Spleen (tissue), 11 donors: ENCODE measurements at regions not wholly inside any gene's neighbourhood (a gene's known extent, or its start where the extent isn't known, plus 50 kb on each side); places are given as distances from the start of the nearest gene placed in this dataset.

Experiments used
- DNase-seq: peaks from one replicate; pipeline ENCODE4 v3.0.0-alpha.2; 2020
- H3K27ac ChIP-seq, 8 donors: fragments of 200-600 bp; sonication (generic) in 7 of 8; 1 replicate in 4 of 8; 2 replicates in 4 of 8; pipeline versions ENCODE4 v1.5.0 to v1.8.0; 2016 to 2021; ENCODE audit warnings: inconsistent platforms in 4 of 8, mild to moderate bottlenecking in 4 of 8, moderate library complexity in 1 of 8
- H3K27me3 ChIP-seq, 7 donors: fragments of 200-600 bp; sonication (generic) in 6 of 7; replicated peaks in 1 of 7; 1 replicate in 4 of 7; 2 replicates in 3 of 7; pipeline versions ENCODE4 v1.5.0 to v1.8.0; 2016 to 2021; ENCODE audit warnings: inconsistent platforms in 3 of 7, mild to moderate bottlenecking in 1 of 7
- H3K36me3 ChIP-seq, 6 donors: fragments of 200-600 bp; sonication (generic) in 5 of 6; 1 replicate in 4 of 6; 2 replicates in 2 of 6; pipeline versions ENCODE4 v1.5.0 to v1.8.0; 2016 to 2021; ENCODE audit warnings: inconsistent platforms in 2 of 6
- H3K4me1 ChIP-seq, 6 donors: fragments of 200-600 bp; sonication (generic) in 5 of 6; 1 replicate in 3 of 6; 2 replicates in 3 of 6; pipeline versions ENCODE4 v1.5.0 to v1.8.0; 2016 to 2021; ENCODE audit warnings: inconsistent platforms in 3 of 6
- H3K4me3 ChIP-seq, 8 donors: fragments of 200-600 bp; sonication (generic) in 7 of 8; 1 replicate in 4 of 8; 2 replicates in 4 of 8; pipeline versions ENCODE4 v1.5.0 to v1.8.0; 2016 to 2021; ENCODE audit warnings: inconsistent platforms in 4 of 8, mild to moderate bottlenecking in 4 of 8, moderate library complexity in 2 of 8
- H3K9me3 ChIP-seq, 8 donors: fragments of 200-600 bp; sonication (generic) in 7 of 8; 1 replicate in 4 of 8; 2 replicates in 4 of 8; pipeline versions ENCODE4 v1.5.0 to v1.8.0; 2016 to 2021; ENCODE audit warnings: inconsistent platforms in 4 of 8
- POLR2A ChIP-seq, 3 donors: fragments of 450-650 bp; IDR thresholded peaks; one replicate each; pipeline ENCODE4 v1.5.1; 2017; ENCODE audit warnings: antibody characterized with exemption in 3 of 3, mild to moderate bottlenecking in 1 of 3
- POLR2AphosphoS5 ChIP-seq, 3 donors: sonication (generic); formaldehyde crosslinking; IDR thresholded peaks; one replicate each; pipeline ENCODE4 v1.5.1; 2017; ENCODE audit warnings: antibody characterized with exemption in 3 of 3
- WGBS, 5 donors: extraction: QIAGEN DNeasy Blood & Tissue Kit in 3 of 5; methylation state at CpG; one replicate each; pipeline versions ENCODE4 v1.1.5 to v1.1.7; 2013 to 2018; 5-methylcytosine and 5-hydroxymethylcytosine counted together
- intact Hi-C: fragments of 100-400 bp; cut with DNase I; formaldehyde crosslinking; loops from one replicate; pipeline ENCODE4 v1.15.0; 2023; ENCODE audit warnings: low total_unique reads
- TF ChIP-seq, protein P1 (sequence below), 11 experiments: fragments of 200-600 bp in 7 of 11; fragments of 450-650 bp in 4 of 11; sonication (generic) in 4 of 11; IDR thresholded peaks in 8 of 11; conservative IDR thresholded peaks in 3 of 11; 1 replicate in 7 of 11; 2 replicates in 4 of 11; pipeline versions ENCODE4 v1.4.0 to v1.8.0; 2016 to 2021; ENCODE audit warnings: antibody characterized with exemption in 11 of 11, inconsistent platforms in 4 of 11, mild to moderate bottlenecking in 1 of 11
- donor health status: healthy with polysubstance abuse.
- donor health status: DM: no; HTN: no; CAD: no; lungs with moderate emphysema.
- donor health status: DM: no; HTN: no; CAD: no.
- donor health status: Bipolar disorder and iron deficiency.
- donor health status: healthy.
- donor health status: DM: no; HTN: no; CAD: no.
- donor health status: DM: yes; HTN: yes; CAD: no.

DNA sequence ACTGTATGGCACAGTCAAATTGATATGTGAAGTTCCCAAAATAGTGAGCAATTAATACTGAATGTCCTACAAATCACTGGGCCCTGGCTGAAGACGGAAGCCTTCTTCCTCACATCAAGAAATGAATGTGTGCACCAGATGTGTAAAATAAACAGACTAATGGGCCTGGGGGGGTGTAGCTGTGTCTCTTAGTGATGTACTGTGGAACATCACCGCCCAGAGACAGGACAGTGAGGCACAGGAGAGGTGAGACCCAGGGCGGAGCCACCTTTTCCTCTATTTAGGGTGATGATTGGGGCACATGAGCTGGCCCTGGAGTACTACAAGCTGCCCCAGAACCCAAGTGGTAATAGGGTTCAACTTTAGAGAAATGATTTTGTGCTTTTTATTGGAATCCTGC, 368.5 kb upstream of the ARID1B start:
- Histone ChIP-seq H3K4me3 (no peak overlapping the region), H3K27ac (no peak overlapping the region), H3K9me3 (peaks cover 0 to 11% (median 6%) of the 10 kb centered on the region in 8 donors), H3K36me3 (no peaks in the 10 kb centered on the region), H3K4me1 (no peaks in the 10 kb centered on the region), H3K27me3 (no peaks in the 10 kb centered on the region)
- 87 to 94% (median 93%) methylated on average over 3 of the region's 3 CpGs for WGBS, 5 donors
- TF ChIP-seq, protein P1, sequence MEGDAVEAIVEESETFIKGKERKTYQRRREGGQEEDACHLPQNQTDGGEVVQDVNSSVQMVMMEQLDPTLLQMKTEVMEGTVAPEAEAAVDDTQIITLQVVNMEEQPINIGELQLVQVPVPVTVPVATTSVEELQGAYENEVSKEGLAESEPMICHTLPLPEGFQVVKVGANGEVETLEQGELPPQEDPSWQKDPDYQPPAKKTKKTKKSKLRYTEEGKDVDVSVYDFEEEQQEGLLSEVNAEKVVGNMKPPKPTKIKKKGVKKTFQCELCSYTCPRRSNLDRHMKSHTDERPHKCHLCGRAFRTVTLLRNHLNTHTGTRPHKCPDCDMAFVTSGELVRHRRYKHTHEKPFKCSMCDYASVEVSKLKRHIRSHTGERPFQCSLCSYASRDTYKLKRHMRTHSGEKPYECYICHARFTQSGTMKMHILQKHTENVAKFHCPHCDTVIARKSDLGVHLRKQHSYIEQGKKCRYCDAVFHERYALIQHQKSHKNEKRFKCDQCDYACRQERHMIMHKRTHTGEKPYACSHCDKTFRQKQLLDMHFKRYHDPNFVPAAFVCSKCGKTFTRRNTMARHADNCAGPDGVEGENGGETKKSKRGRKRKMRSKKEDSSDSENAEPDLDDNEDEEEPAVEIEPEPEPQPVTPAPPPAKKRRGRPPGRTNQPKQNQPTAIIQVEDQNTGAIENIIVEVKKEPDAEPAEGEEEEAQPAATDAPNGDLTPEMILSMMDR (IDR thresholded peaks at IDR 0.05 in 8 of 11, conservative IDR thresholded peaks at IDR 0.05 in 3 of 11): no peak
- TF ChIP-seq POLR2A (IDR thresholded peaks at IDR 0.05) (no peak), POLR2AphosphoS5 (IDR thresholded peaks at IDR 0.05) (no peak)
- no peak for DNase-seq
- intact Hi-C loops: no loop called here

GRCh38 chr6:156407334-156407733, 369.8 kb upstream of the ARID1B start:
- Histone ChIP-seq H3K36me3 (no peaks in the 10 kb centered on the region), H3K4me1 (no peaks in the 10 kb centered on the region), H3K4me3 (no peak overlapping the region), H3K27me3 (no peaks in the 10 kb centered on the region), H3K9me3 (peaks cover 0 to 9% (median 5%) of the 10 kb centered on the region in 8 donors), H3K27ac (no peak overlapping the region)
- WGBS, 5 donors: 81 to 94% (median 88%) methylated on average over 3 of the region's 3 CpGs
- intact Hi-C loops: no loop called here
- TF ChIP-seq, protein P1 (IDR thresholded peaks at IDR 0.05 in 8 of 11, conservative IDR thresholded peaks at IDR 0.05 in 3 of 11): no peak
- TF ChIP-seq POLR2AphosphoS5 (IDR thresholded peaks at IDR 0.05) (no peak), POLR2A (IDR thresholded peaks at IDR 0.05) (no peak)
- DNase-seq: no peak

- no peaks in the 10 kb centered on the region for H3K4me1 ChIP-seq
- intact Hi-C loops: no loop called here
- no peak for DNase-seq
- H3K27ac ChIP-seq: no peak overlapping the region
- 63 to 89% (median 69%) methylated on average over 2 of the region's 2 CpGs for WGBS, 5 donors
- H3K9me3 ChIP-seq: peaks cover 0 to 4% (median under 1%) of the 10 kb centered on the region in 8 donors
- H3K27me3 ChIP-seq: no peaks in the 10 kb centered on the region
- no peak overlapping the region for H3K4me3 ChIP-seq
- TF ChIP-seq POLR2AphosphoS5 (IDR thresholded peaks at IDR 0.05) (no peak), POLR2A (IDR thresholded peaks at IDR 0.05) (no peak)
- TF ChIP-seq, protein P1 (IDR thresholded peaks at IDR 0.05 in 8 of 11, conservative IDR thresholded peaks at IDR 0.05 in 3 of 11): no peak
- no peaks in the 10 kb centered on the region for H3K36me3 ChIP-seq
These were observed 370.5 kb upstream of the ARID1B start for GRCh38 chr6:156406688-156407087.

DNA sequence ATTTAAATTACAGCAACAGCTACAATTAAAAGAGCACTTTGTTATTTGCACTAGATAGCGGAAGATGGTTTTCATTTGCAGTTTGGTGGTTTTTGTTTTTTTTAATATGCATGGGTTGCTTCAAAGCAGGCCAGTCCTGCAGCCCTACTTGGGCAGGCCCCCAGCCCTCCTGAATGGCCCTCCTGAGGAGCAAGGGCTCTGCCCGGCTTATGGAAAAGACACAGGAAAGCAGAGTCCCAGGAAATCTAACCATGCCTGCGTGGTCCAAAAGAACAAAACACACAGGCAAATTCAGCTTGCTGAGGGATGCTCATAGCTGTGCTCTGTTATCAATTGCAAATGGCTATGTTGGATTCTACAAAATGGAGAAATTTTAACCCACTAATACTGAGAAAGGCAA, 371.1 kb upstream of the ARID1B start:
- DNase-seq: no peak
- Histone ChIP-seq H3K27ac (no peak overlapping the region), H3K9me3 (peaks cover 0 to 6% (median 0%) of the 10 kb centered on the region in 8 donors), H3K36me3 (no peaks in the 10 kb centered on the region), H3K4me1 (no peaks in the 10 kb centered on the region), H3K4me3 (no peak overlapping the region), H3K27me3 (no peaks in the 10 kb centered on the region)
- WGBS, 5 donors: 88 to 98% (median 93%) methylated on average over 3 of the region's 3 CpGs
- no peak for TF ChIP-seq POLR2A (IDR thresholded peaks at IDR 0.05)
- TF ChIP-seq POLR2AphosphoS5 (IDR thresholded peaks at IDR 0.05): no peak
- TF ChIP-seq, protein P1 (IDR thresholded peaks at IDR 0.05 in 8 of 11, conservative IDR thresholded peaks at IDR 0.05 in 3 of 11): no peak
- intact Hi-C loops: no loop called here
